Heart right ventricle (tissue), 16 donors: ENCODE measurements at regions not wholly inside any gene's neighbourhood (a gene's known extent, or its start where the extent isn't known, plus 50 kb on each side); places are given as distances from the start of the nearest gene placed in this dataset.

Experiments
- ATAC-seq, 8 donors: fragments of 200-7000 bp; cut with Tn5 transposase; one replicate each; pipeline ENCODE4 v1.9.1; 2020; ENCODE audit warnings: mild to moderate bottlenecking in 8 of 8, moderate library complexity in 8 of 8, moderate number of reproducible peaks in 1 of 8
- DNase-seq, 2 donors: peaks; one replicate each; pipeline ENCODE4 v3.0.0-alpha.2; 2020
- H3K27ac ChIP-seq, 10 donors: fragments of 200-600 bp; sonication (generic) in 2 of 10; one replicate each; pipeline versions ENCODE4 v1.5.0 to v1.8.0; 2020 to 2022; ENCODE audit warnings: mild to moderate bottlenecking in 3 of 10
- H3K27me3 ChIP-seq, 7 donors: fragments of 200-600 bp; one replicate each; pipeline ENCODE4 v1.8.0; 2021 to 2022; ENCODE audit warnings: mild to moderate bottlenecking in 2 of 7
- H3K36me3 ChIP-seq, 9 donors: fragments of 200-600 bp; sonication (generic) in 1 of 9; one replicate each; pipeline versions ENCODE4 v1.5.0 to v1.8.0; 2020 to 2022; ENCODE audit warnings: mild to moderate bottlenecking in 2 of 9
- H3K4me1 ChIP-seq, 9 donors: fragments of 200-600 bp; sonication (generic) in 1 of 9; one replicate each; pipeline versions ENCODE4 v1.5.0 to v1.8.0; 2020 to 2022; ENCODE audit warnings: mild to moderate bottlenecking in 4 of 9
- H3K4me3 ChIP-seq, 10 donors: fragments of 200-600 bp; sonication (generic) in 2 of 10; one replicate each; pipeline versions ENCODE4 v1.5.0 to v1.8.0; 2020 to 2022; ENCODE audit warnings: mild to moderate bottlenecking in 7 of 10, moderate library complexity in 2 of 10
- H3K9me3 ChIP-seq, 11 donors: fragments of 200-600 bp in 10 of 11; sonication (generic) in 2 of 11; one replicate each; pipeline versions ENCODE4 v1.5.0 to v1.8.0; 2013 to 2022; ENCODE audit warnings: mild to moderate bottlenecking in 2 of 11, control low read depth in 1 of 11, moderate library complexity in 1 of 11
- WGBS, 2 donors: extraction: QIAGEN DNeasy Blood & Tissue Kit; methylation state at CpG; one replicate each; pipeline ENCODE4 v1.1.7; 2013; ENCODE audit warnings: inconsistent platforms in 1 of 2; 5-methylcytosine and 5-hydroxymethylcytosine counted together
- intact Hi-C, 10 donors: fragments of 100-400 bp; cut with DNase I; formaldehyde crosslinking; loops; one replicate each; pipeline versions ENCODE4 v1.11.1 to v1.14.2; 2022
- TF ChIP-seq, protein P1 (sequence below), 9 donors: fragments of 200-600 bp; sonication (generic) in 2 of 9; IDR thresholded peaks; one replicate each; pipeline versions ENCODE4 v1.5.0 to v1.8.0; 2021 to 2022; ENCODE audit warnings: antibody characterized with exemption in 9 of 9, mild to moderate bottlenecking in 5 of 9, moderate library complexity in 1 of 9
- donor health status: Arrhythmogenic right ventricular cardiomyopathy.
- donor health status: ischemic (EF 13 %, LVEDD 7.1; RV severe dilation, severe dysfunction).
- donor health status: healthy with polysubstance abuse.
- donor health status: DM: no; HTN: yes; CAD: no.
- donor health status: DM: no; HTN: no; CAD: no.
- donor health status: ischemic (EF 25% LVEDD 6.9; RV normal size, moderate dysfunction).
- donor health status: ischemic (EF 25% LVEDD 5.7; RV mildly dilated, moderate dysfunction).
- donor health status: healthy.
- donor health status: DM: yes; HTN: yes; CAD: no.
- donor health status: Ischemic cardiomyopathy.
- donor health status: ischemic (EF 35%, LVEDD 5.7; RV mildly dilated, moderate dysfunction).
- donor health status: nonischemic (EF 11% LVEDD 7.7; RV severe dilation, severe dysfunction).
- donor health status: DM: yes; HTN: yes; CAD: no.
- donor health status: PGD.
- donor health status: ischemic (EF 29% LVEDD 5.4; RV normal size, mild dysfunction).
- donor health status: nonischemic (EF 23%, LVEDD 6.1; RV moderate dilation, normal function).

- 81 to 87% methylated on average over 4 of the region's 4 CpGs for WGBS, 2 donors
- Histone ChIP-seq H3K4me3 (no peak overlapping the region), H3K36me3 (no peaks in the 10 kb centered on the region), H3K27ac (no peak overlapping the region), H3K9me3 (no peaks in the 10 kb centered on the region), H3K27me3 (peaks cover 0 to 5% (median 0%) of the 10 kb centered on the region in 7 donors), H3K4me1 (no peaks in the 10 kb centered on the region)
- DNase-seq (no peak), ATAC-seq (no peak)
- TF ChIP-seq, protein P1, sequence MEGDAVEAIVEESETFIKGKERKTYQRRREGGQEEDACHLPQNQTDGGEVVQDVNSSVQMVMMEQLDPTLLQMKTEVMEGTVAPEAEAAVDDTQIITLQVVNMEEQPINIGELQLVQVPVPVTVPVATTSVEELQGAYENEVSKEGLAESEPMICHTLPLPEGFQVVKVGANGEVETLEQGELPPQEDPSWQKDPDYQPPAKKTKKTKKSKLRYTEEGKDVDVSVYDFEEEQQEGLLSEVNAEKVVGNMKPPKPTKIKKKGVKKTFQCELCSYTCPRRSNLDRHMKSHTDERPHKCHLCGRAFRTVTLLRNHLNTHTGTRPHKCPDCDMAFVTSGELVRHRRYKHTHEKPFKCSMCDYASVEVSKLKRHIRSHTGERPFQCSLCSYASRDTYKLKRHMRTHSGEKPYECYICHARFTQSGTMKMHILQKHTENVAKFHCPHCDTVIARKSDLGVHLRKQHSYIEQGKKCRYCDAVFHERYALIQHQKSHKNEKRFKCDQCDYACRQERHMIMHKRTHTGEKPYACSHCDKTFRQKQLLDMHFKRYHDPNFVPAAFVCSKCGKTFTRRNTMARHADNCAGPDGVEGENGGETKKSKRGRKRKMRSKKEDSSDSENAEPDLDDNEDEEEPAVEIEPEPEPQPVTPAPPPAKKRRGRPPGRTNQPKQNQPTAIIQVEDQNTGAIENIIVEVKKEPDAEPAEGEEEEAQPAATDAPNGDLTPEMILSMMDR (IDR thresholded peaks at IDR 0.05): no peak
- intact Hi-C loops: loop anchor here in 2 of 10 donors (5.0 to 10.0 kb wide), 2 partner anchors 127 to 291 kb away; no protein-coding TSS in a partner anchor
Observed at GRCh38 chr2:37543999-37544557, 127.4 kb downstream of the CDC42EP3 start.

GRCh38 chr2:37544591-37545031 lies 126.8 kb downstream of the CDC42EP3 start:
- Histone ChIP-seq H3K4me3 (no peak overlapping the region), H3K27ac (no peak overlapping the region), H3K4me1 (peaks cover 0 to under 1% (median 0%) of the 10 kb centered on the region in 9 donors), H3K36me3 (no peaks in the 10 kb centered on the region), H3K27me3 (peaks cover 0 to 5% (median 0%) of the 10 kb centered on the region in 7 donors), H3K9me3 (no peaks in the 10 kb centered on the region)
- no peak for ATAC-seq
- no peak for DNase-seq
- TF ChIP-seq, protein P1 (IDR thresholded peaks at IDR 0.05): no peak
- intact Hi-C loops: loop anchor here in 2 of 10 donors (5.0 to 10.0 kb wide), 2 partner anchors 127 to 290 kb away; no protein-coding TSS in a partner anchor
- WGBS, 2 donors: 61 to 83% methylated on average over 1 of the region's 1 CpG

GRCh38 chr2:37549598-37549997 lies 121.8 kb downstream of the CDC42EP3 start:
- no peaks in the 10 kb centered on the region for H3K36me3 ChIP-seq
- H3K9me3 ChIP-seq: no peaks in the 10 kb centered on the region
- no peak overlapping the region for H3K27ac ChIP-seq
- intact Hi-C loops: loop anchor here in 1 of 10 donors (10.0 kb wide), 1 partner anchor 285 kb away; no protein-coding TSS in a partner anchor
- WGBS, 2 donors: 66 to 70% methylated on average over 4 of the region's 4 CpGs
- no peak overlapping the region for H3K4me3 ChIP-seq
- TF ChIP-seq, protein P1 (IDR thresholded peaks at IDR 0.05): no peak
- no peaks in the 10 kb centered on the region for H3K27me3 ChIP-seq
- DNase-seq (no peak), ATAC-seq (no peak)
- H3K4me1 ChIP-seq: peaks cover 0 to 11% (median 0%) of the 10 kb centered on the region in 9 donors

- intact Hi-C loops: no loop called here
- H3K9me3 ChIP-seq: no peaks in the 10 kb centered on the region
- peaks cover 0 to 16% (median 0%) of the 10 kb centered on the region in 9 donors for H3K4me1 ChIP-seq
- ATAC-seq (no peak), DNase-seq (no peak)
- no peak overlapping the region for H3K27ac ChIP-seq
- no peaks in the 10 kb centered on the region for H3K27me3 ChIP-seq
- no peaks in the 10 kb centered on the region for H3K36me3 ChIP-seq
- TF ChIP-seq, protein P1 (IDR thresholded peaks at IDR 0.05): no peak
- H3K4me3 ChIP-seq: no peak overlapping the region
Observed at GRCh38 chr2:37550190-37550589, 121.3 kb downstream of the CDC42EP3 start.
